BLaER1 treated with 17β-estradiol and CSF1 and Interleukin-3, amounts not matched to agents 10 nM and 100 nM (cell line): ENCODE measurements at regions not wholly inside any gene's neighbourhood (a gene's known extent, or its start where the extent isn't known, plus 50 kb on each side); places are given as distances from the start of the nearest gene placed in this dataset.

Experiments used
- H3K27ac ChIP-seq, 11 experiments: shearing (Covaris generic); formaldehyde crosslinking; 2 replicates each; pipeline ENCODE4 v1.8.1; 2022
- H3K27me3 ChIP-seq, 11 experiments: shearing (Covaris generic); formaldehyde crosslinking; 2 replicates each; pipeline ENCODE4 v1.8.1; 2022
- H3K36me3 ChIP-seq, 11 experiments: shearing (Covaris generic); formaldehyde crosslinking; 2 replicates each; pipeline ENCODE4 v1.8.1; 2022
- H3K4me1 ChIP-seq, 10 experiments: shearing (Covaris generic); formaldehyde crosslinking; 2 replicates each; pipeline ENCODE4 v1.8.1; 2022
- H3K4me2 ChIP-seq, 11 experiments: shearing (Covaris generic); formaldehyde crosslinking; 2 replicates each; pipeline ENCODE4 v1.8.1; 2022
- H3K4me3 ChIP-seq, 10 experiments: shearing (Covaris generic); formaldehyde crosslinking; 2 replicates each; pipeline ENCODE4 v1.8.1; 2022
- H3K9ac ChIP-seq, 11 experiments: shearing (Covaris generic); formaldehyde crosslinking; 2 replicates each; pipeline ENCODE4 v1.8.1; 2022
- H3K9me3 ChIP-seq, 11 experiments: shearing (Covaris generic); formaldehyde crosslinking; replicated peaks in 1 of 11; 2 replicates each; pipeline ENCODE4 v1.8.1; 2022
- H4K20me1 ChIP-seq, 11 experiments: shearing (Covaris generic); formaldehyde crosslinking; 2 replicates each; pipeline ENCODE4 v1.8.1; 2022
- Cebpa-rat ChIP-seq, 11 experiments: shearing (Covaris generic); IDR thresholded peaks; 2 replicates each; pipeline ENCODE4 v1.8.1; 2022

- no peaks in the 10 kb centered on the region for H3K36me3 ChIP-seq
- H3K4me3 ChIP-seq, result no peak overlapping the region
- no peak for TF ChIP-seq Cebpa-rat (IDR thresholded peaks at IDR 0.05)
- H3K9ac ChIP-seq, result peak overlapping the region in 2 of 11 experiments; percentile 7 to 32; a peak in 2 of 22 replicates
- H3K27ac ChIP-seq, result peak overlapping the region in 9 of 11 experiments; percentile 31 to 65 (median 48); a peak in 16 of 22 replicates
- H3K4me2 ChIP-seq, result peak overlapping the region; percentile 69 to 94 (median 83)
- H4K20me1 ChIP-seq, result no peaks in the 10 kb centered on the region
- no peaks in the 10 kb centered on the region for H3K27me3 ChIP-seq
- H3K9me3 ChIP-seq, result peaks cover 0 to 10% (median 4%) of the 10 kb centered on the region in 11 experiments; a peak in 9 of 22 replicates
- H3K4me1 ChIP-seq, result peaks cover 21 to 43% (median 36%) of the 10 kb centered on the region in 10 experiments
These were observed 67.8 kb upstream of the POU3F1 start for GRCh38 chr1:38114241-38115026.

GRCh38 chr1:38113159-38113666, 66.6 kb upstream of the POU3F1 start:
- no peak for TF ChIP-seq Cebpa-rat (IDR thresholded peaks at IDR 0.05)
- Histone ChIP-seq H3K9me3 (peaks cover 0 to 11% (median 4%) of the 10 kb centered on the region in 11 experiments; a peak in 9 of 22 replicates), H3K27ac (no peak overlapping the region), H4K20me1 (no peaks in the 10 kb centered on the region), H3K36me3 (no peaks in the 10 kb centered on the region), H3K9ac (no peak overlapping the region), H3K4me3 (no peak overlapping the region), H3K4me2 (peak overlapping the region in 8 of 11 experiments; percentile 77 to 94 (median 84); a peak in 16 of 22 replicates), H3K4me1 (peaks cover 21 to 42% (median 36%) of the 10 kb centered on the region in 10 experiments), H3K27me3 (no peaks in the 10 kb centered on the region)

GRCh38 chr1:38111589-38111988, 65.0 kb upstream of the POU3F1 start:
- H3K9ac ChIP-seq, result no peak overlapping the region
- no peak overlapping the region for H3K4me3 ChIP-seq
- no peak for TF ChIP-seq Cebpa-rat (IDR thresholded peaks at IDR 0.05)
- H3K27me3 ChIP-seq, result no peaks in the 10 kb centered on the region
- H3K9me3 ChIP-seq, result peaks cover 0 to 11% (median 4%) of the 10 kb centered on the region in 11 experiments; a peak in 9 of 22 replicates
- no peaks in the 10 kb centered on the region for H3K36me3 ChIP-seq
- peaks cover 21 to 42% (median 36%) of the 10 kb centered on the region in 10 experiments for H3K4me1 ChIP-seq
- peak overlapping the region in 1 of 11 experiments; percentile 16; a peak in 1 of 22 replicates for H3K4me2 ChIP-seq
- H4K20me1 ChIP-seq, result no peaks in the 10 kb centered on the region
- H3K27ac ChIP-seq, result no peak overlapping the region

- no peak overlapping the region for H3K4me2 ChIP-seq
- TF ChIP-seq Cebpa-rat (IDR thresholded peaks at IDR 0.05), result no peak
- H3K27ac ChIP-seq, result no peak overlapping the region
- H4K20me1 ChIP-seq, result no peaks in the 10 kb centered on the region
- H3K4me3 ChIP-seq, result no peak overlapping the region
- no peaks in the 10 kb centered on the region for H3K36me3 ChIP-seq
- H3K27me3 ChIP-seq, result no peaks in the 10 kb centered on the region
- peaks cover 0 to 14% (median 0%) of the 10 kb centered on the region in 10 experiments; a peak in 6 of 20 replicates for H3K4me1 ChIP-seq
- peaks cover 0 to 8% (median 2%) of the 10 kb centered on the region in 11 experiments; a peak in 9 of 22 replicates for H3K9me3 ChIP-seq
- H3K9ac ChIP-seq, result no peak overlapping the region
These were observed 58.7 kb upstream of the POU3F1 start for GRCh38 chr1:38105267-38105666.

GRCh38 chr1:38102636-38103035, 56.0 kb upstream of the POU3F1 start:
- TF ChIP-seq Cebpa-rat (IDR thresholded peaks at IDR 0.05), result no peak
- Histone ChIP-seq H3K27me3 (no peaks in the 10 kb centered on the region), H3K27ac (no peak overlapping the region), H3K4me1 (peaks cover 0 to 14% (median 0%) of the 10 kb centered on the region in 10 experiments; a peak in 6 of 20 replicates), H3K9me3 (no peaks in the 10 kb centered on the region), H3K9ac (no peak overlapping the region), H3K36me3 (no peaks in the 10 kb centered on the region), H3K4me3 (no peak overlapping the region), H3K4me2 (no peak overlapping the region), H4K20me1 (no peaks in the 10 kb centered on the region)

- H3K4me2 ChIP-seq, result peak overlapping the region in 6 of 11 experiments; percentile 6 to 42 (median 12); a peak in 5 of 22 replicates
These were observed 54.6 kb upstream of the POU3F1 start for GRCh38 chr1:38101037-38101785.

GRCh38 chr1:38098101-38098847, 51.7 kb upstream of the POU3F1 start:
- TF ChIP-seq Cebpa-rat (IDR thresholded peaks at IDR 0.05), result no peak

More at GRCh38 chr1:38101037-38101785, 54.6 kb upstream of the POU3F1 start:
- no peak overlapping the region for H3K4me3 ChIP-seq
- no peaks in the 10 kb centered on the region for H3K36me3 ChIP-seq
- no peaks in the 10 kb centered on the region for H4K20me1 ChIP-seq
- peaks cover 0 to 14% (median 0%) of the 10 kb centered on the region in 10 experiments; a peak in 6 of 20 replicates for H3K4me1 ChIP-seq
- H3K27ac ChIP-seq, result peak overlapping the region in 2 of 11 experiments; percentile 17 to 28; a peak in 2 of 22 replicates
- TF ChIP-seq Cebpa-rat (IDR thresholded peaks at IDR 0.05), result no peak
- peak overlapping the region in 1 of 11 experiments; percentile 15; a peak in 1 of 22 replicates for H3K9ac ChIP-seq
- no peaks in the 10 kb centered on the region for H3K27me3 ChIP-seq
- H3K9me3 ChIP-seq, result no peaks in the 10 kb centered on the region

GRCh38 chr1:38097284-38097898, 50.8 kb upstream of the POU3F1 start:
- H3K4me1 ChIP-seq, result peaks cover 21 to 46% (median 33%) of the 10 kb centered on the region in 10 experiments
- H3K4me2 ChIP-seq, result no peak overlapping the region
- H3K27ac ChIP-seq, result no peak overlapping the region
- no peak overlapping the region for H3K9ac ChIP-seq
- H3K4me3 ChIP-seq, result no peak overlapping the region
- H3K27me3 ChIP-seq, result no peaks in the 10 kb centered on the region; a peak in 1 of 22 replicates
- TF ChIP-seq Cebpa-rat (IDR thresholded peaks at IDR 0.05), result no peak
- no peaks in the 10 kb centered on the region for H3K36me3 ChIP-seq
- H4K20me1 ChIP-seq, result no peaks in the 10 kb centered on the region
- no peaks in the 10 kb centered on the region for H3K9me3 ChIP-seq

More at GRCh38 chr1:38098101-38098847, 51.7 kb upstream of the POU3F1 start:
- H3K36me3 ChIP-seq, result no peaks in the 10 kb centered on the region
- H3K9ac ChIP-seq, result no peak overlapping the region
- H3K4me2 ChIP-seq, result no peak overlapping the region
- H3K27ac ChIP-seq, result no peak overlapping the region
- H3K4me3 ChIP-seq, result no peak overlapping the region
- H3K4me1 ChIP-seq, result peaks cover 14 to 38% (median 24%) of the 10 kb centered on the region in 10 experiments; a peak in 19 of 20 replicates
- no peaks in the 10 kb centered on the region; a peak in 1 of 22 replicates for H3K27me3 ChIP-seq
- no peaks in the 10 kb centered on the region for H4K20me1 ChIP-seq
- H3K9me3 ChIP-seq, result no peaks in the 10 kb centered on the region
